ENCODE measurements at regions not wholly inside any gene's neighbourhood (a gene's known extent, or its start where the extent isn't known, plus 50 kb on each side); places are given as distances from the start of the nearest gene placed in this dataset.

GRCh38 chr10:29012926-29013554, 275.8 kb upstream of the LYZL1 start:
- no peak for TF ChIP-seq CTCF (conservative IDR thresholded peaks at IDR 0.05; ENCODE audit: low read length)
- no peak for TF ChIP-seq EZH2phosphoT487 (IDR thresholded peaks at IDR 0.05; ENCODE audit: borderline replicate concordance)

All from Loucy (cell line).